Cerebellar nuclear complex (tissue), 1 donor: ENCODE measurements at regions not wholly inside any gene's neighbourhood (a gene's known extent, or its start where the extent isn't known, plus 50 kb on each side); places are given as distances from the start of the nearest gene placed in this dataset.

Source experiments
- DNase-seq, 2 experiments: peaks; one replicate each; lab custom pipeline; 2025; lab: John Stamatoyannopoulos, UW

DNA sequence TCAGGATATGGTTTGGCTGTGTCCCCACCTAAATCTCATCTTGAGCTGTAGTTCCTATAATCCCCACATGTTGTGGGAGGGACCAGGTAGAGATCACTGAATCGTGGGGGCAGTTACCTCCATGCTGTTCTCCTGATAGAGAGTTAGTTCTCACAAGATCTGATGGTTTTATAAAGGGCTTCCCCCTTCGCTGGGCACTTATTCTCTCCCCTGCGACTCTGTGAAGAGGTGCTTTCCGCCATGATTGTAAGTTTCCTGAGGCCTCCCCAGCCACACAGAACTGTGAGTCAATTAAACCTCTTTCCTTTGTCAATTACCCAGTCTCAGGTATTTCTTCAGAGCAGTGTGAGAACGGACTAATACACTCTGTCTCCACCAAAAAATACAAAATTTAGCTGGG lies 291.9 kb downstream of the BCOR start:
- no peak for DNase-seq

DNA sequence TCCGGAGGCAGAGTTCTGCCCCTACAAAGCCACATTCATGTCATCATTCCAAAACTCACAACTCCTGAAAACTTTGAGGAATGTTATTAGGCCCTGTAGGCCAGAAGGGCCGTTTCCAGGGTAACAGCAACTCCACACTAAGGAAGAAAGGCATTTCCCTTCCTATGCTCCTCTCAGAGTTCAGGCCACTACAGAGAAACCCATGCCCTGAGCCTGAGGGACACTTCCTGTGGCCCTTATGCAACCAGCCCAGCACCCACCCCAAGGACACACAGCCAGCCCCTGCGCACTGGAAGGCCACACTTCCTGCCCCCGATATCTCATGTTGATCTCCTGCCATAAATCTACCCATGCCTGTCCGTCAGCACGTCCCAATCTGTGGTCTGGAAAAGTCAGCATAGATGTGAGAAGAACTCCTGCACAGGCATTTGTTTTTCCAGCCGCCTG lies 289.3 kb downstream of the BCOR start:
- DNase-seq, result no peak

DNA sequence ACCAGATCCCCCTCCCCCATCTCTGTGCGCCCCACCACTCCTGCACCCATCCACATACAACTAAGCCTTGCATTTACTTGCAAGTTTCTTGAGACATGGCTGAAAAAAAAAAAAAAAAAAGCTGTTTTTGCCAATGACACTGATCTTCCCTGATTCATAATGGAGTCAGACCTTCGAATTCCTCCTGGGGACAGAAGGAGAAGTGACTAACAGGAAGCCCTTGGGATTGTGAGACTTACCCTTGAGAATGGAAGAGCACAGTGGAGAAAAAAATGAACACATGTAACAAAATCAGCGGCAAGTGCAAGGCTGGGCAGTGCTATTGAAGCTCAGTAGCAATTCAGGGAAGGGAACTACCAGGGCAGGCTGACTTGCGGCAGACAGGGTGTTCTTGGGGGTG lies 288.4 kb downstream of the BCOR start:
- no peak for DNase-seq

DNA sequence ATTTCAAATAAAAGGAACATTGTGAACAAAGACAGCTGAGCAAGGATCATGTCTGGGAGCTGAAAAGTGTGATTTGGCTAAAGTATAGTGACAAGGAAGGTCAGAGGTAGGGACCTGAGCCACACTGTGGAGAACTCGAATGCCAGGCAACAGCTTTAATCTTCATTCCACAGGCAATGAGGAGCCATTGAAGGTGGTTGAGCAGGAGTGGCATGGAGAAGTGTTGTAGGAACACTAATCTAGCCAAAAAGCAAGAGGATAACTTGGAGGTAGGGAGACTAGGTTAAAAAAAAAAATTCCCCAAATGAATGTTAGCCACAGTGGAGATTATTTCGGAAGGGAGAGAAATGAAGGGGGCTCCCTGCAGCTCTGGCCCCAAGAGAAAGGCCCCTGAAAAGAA lies 286.9 kb downstream of the BCOR start:
- no peak for DNase-seq

DNA sequence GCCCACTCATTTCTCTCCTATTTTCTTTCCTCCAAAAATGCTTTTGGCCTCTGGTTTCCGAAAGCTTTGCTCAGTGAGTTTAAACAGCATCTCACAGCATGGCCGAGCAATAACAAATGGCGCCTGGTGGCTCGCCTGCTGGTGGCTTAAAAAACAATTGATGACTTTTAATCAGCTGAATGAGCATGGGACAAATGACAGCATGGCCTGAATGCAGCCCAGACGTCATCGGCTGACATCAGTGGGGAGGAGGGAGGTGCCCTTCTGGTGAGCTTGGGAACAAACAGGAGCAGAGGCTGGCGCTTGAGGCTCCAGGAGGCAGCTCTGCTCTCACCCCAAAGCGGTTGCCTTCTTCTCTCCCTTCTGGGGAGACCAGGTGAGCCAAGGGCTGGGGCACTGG lies 286.4 kb downstream of the BCOR start:
- DNase-seq, result no peak

DNA sequence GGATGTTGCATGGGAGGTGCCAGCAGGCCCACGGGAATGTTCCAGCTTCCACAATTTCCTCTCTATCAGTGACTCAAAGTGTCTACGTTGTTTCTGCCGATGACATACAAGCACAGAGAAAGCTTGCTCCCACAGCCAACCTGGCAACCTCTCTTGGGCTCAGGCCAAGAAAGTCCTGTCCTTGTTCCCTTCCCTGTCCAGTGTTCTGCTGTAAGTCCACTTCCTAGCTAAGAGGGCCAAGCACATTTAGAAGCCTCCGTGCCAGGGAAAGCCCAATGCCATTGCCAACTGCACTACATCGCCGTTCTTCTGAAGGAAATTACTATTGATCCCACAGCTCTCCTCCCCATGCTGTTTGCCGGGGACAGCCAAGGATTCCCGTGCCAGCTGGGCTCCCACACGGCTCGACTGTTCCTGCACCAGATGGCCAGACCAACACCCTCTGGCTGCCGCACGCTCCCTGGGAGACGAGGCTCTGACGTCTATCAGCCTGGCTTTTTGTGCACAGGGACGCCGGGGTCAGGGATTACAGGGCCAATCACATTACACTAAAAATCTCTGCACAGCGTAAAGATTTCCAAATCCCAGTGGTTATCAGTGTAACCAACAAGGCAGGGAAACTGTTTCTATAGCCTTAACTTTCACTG lies 284.0 kb downstream of the BCOR start:
- peak; percentile 49 to 67 for DNase-seq

DNA sequence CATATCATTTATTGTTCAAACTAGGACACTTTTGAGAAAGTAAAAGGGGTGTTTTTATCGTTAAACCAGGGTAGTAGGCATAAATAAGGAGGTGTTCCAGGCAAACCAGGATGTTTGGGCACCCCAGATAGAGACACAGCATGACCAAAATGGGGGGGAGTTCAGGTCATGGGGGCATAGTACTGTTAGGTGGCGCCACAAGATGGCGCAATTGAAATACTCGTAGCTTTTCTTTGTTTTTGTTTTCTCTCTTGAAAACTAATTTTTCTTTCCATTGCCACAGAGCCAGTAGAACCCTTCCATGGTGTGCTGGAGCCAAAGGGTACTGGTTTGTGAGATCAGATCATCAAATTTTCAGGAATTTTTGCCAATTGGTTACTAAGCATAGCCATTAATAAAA lies 283.4 kb downstream of the BCOR start:
- DNase-seq, result no peak

DNA sequence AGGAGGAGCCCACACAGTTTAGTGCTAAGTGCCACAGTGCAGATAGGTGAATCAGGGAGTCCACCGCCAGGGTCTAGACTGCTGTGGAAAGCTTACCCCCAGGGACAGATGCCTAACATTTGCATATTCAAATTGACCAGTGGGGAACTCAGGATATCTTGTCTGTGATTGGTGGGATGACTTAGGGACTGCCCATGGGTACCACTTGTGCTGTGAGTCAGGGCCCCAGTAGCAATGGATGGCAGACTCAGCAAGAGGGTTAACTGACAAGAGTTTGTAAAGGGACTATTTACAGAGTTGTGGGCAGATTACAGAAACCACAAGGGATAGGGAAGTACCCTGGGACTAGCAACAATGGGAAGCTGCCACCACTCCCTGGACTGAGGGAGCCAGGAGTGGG lies 282.1 kb downstream of the BCOR start:
- no peak for DNase-seq

DNA sequence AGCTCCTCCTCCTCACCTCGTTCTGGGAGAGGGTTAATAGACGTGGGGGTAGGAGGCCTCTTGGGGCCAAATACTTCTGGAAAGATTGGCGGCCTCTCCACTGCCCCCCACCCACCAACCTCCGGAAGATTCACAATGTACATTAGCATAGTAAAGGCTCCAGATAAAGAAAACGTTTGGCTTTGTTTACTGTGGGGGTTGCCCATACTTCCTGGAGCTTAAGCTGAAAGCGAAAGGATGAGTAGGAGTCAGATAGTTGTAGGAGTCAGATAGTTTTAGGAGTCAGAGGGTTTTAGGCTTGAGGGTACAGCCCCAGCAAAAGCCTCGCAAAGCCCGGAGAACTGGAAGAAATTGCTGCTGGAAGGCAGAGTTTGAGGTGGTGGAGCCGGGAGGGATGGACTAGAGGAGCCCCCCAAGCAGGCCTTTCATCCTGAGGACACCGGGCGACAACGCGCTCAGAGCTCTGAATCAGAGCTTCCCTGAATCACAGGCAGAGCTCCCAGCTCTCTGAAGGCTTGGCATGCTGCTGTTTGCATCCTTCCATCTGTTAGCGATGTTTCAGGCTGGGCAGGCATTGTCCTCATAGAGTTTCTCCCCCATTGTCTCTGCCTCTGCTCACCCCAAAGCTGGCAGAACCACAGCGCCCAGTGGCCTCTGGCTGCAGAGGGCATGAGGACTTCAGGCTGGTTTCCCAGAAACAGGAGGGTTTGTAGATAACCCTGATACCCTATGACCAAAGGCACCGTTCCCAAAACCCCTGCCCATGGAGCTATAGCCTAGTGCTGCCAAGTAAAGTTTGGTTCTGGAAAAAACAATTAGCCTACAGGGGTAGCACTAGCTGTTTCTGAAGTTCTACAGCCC lies 280.7 kb downstream of the BCOR start:
- no peak for DNase-seq

DNA sequence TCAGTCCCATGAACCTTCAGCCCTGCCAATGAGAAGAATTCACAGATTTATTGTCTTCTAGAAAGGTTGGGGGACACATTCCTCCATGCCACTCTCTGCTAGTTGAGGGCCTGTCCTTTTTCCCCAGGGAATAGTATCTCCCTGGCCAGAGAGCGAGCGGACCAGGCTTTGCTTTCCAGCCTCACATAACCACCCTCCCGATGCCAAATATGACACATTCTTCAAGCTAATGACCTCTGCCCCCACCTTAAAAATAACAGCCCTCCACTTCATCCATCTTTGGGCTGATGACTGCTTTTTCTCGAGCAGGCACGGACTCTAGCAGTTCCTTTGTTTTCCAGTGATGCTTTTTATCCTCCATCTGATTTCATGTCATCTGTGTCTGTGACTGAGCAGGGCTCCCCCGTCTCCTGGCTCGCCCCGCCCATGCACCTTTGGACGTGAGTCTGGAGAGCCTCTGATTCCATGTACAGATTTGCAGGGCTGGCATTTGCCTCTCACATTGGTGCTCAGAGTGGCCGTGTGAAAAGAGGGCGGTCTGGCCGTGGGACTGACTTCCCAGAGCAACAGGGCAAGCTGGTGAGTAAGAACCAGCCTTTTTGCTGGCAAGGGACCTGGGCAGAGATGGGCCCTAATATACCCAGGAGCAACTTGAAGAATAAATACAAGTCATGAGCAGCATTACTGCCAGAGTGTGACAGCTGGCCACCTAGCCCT lies 279.8 kb downstream of the BCOR start:
- no peak for DNase-seq

DNA sequence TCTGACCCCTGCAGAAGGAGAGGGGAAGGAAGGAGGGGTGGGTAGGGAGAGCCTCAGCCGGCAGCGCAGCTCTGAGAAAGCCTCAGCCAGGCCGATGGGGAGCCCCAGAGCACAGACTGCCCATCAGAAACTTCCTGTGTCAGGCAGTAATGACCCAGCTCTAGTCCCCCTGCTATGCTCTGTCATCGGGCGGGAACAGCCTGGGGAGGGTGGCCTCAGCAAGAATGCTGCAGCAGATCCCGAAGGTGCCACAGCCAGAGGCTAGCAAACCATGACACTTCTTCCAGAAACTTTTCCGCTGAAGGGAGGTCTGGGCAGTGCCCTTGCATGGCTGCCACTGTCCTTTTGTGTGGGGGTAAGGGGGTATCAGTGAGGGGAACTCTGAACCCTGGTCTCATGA lies 279.0 kb downstream of the BCOR start:
- no peak for DNase-seq

DNA sequence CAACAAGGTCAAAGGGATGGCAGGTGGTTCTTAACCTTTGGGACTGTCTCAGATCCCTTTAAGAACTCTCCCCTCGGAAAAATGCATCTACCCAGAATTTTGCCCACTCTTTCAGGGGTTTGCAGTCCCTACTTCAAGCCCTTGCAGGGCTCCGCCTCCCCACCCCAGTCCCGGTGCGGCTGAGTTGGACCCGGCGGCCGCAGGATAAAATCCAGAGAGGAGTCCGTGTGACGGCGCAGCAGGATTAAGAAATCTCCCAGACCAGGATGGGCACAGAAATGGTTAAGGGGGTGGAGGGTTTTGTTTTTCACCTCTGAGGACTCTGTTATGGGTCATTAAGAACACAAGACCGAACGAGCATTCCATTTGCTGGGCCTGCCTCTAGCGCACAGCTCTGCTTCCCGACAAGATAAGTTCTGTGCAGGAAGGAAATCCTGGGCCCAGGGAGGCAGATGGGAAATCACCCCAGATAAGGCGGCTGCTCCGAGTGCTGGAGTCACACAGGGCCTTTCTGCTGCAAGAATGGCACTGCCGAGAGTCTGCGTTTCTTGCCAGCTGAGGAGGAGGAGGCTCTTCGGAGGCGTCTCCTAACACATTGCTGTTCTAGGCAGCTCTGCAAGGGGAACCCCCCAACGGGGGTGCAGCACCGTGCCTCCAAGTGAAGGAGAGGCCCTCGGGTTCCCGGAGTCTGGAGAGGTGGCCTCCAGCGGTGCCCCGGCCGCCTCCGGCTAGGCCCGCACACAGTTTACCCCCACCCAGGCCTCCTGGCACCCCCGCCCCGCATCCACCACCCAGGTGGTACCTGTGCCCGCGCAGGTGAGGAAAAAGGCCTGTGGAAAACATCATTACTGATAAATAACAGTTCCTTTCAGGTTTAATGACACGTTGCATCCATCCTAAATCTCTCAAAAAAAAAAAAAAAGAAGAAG lies 277.6 kb downstream of the BCOR start:
- DNase-seq, result no peak

DNA sequence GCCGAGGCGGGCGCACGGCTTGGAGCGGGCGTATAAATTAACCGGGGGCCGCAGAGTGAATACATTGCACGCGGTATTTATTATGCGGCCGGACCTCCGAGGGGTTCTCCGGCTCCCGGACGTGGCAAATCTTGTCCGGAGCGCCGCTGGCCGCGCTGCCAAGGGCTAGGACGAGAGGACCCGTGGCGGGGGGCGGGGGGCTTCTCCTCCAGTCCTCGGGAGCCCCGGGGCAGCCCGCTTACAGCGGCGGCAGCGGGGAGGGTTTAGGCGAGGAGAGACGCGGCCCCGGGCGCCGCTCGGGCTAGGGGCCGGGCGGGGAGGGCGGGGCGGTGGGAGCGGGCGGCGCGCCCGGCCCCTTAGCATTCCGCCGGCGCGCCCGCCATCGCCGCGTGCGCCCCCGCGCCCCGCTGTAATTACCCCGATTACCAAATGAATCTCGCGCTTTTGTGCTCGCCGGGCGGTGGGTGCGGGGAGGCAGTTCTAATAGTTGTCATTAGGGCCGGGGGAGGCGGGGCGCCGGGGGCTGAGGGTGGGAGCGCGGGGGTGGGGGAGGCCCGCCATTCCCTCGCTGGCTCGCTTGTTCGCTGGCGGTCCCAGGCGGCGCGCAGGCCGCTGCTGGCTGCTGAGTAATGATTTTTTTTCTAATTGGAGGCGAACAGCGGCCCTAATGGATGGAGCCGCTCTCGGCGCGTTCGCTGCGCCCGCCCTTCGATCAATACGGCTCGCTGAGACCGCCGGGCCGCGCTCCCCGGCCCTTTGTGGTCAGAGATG lies 276.6 kb downstream of the BCOR start:
- DNase-seq, result no peak

DNA sequence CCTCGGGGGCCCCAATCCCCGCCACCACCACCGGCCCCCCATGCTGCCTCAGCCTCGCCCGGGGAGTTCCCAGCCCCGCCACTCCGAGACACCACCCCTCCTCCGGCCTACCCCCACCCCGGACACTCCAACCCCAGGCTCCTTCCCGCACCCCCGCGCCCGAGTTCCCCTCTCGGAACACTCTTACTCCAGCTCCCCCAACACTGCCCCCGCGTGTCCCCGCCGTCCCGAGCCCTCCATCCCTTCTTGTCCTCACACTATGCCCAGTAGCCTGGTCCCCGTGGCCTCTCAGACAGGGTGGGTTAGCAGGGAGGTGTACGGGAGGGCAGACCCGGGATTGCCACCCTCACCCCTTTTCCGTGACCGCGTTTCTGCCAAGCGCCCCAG lies 276.1 kb downstream of the BCOR start:
- DNase-seq, result no peak

DNA sequence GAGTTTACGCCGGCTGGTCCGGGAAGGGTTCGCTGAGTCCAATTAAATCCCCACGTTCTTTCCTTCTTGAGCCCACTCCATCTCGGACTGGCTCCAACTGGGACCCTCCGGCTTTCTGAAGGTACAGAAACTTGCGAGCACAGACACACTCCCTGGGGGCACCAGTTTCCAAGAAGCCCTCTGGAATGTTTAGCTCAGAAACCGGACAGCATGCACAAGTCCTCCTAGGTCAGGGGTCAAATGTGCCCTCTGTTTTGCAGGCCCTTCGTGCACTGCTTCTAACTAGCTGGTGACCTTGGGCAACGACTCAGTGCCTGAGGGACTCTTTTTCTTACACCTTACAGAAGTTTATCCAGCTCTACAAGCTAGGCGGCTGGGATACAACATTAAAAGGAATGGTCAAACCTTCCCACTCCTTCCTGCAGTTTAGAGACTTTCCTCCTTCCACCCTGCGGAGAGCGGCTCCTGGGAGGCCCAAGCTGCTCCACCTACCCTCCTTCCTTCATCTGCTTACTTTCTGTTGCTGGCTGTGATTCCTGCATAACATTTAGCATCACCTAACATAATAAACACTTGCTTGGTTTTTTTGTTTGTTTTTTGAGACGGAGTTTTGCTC lies 275.5 kb downstream of the BCOR start:
- DNase-seq, result no peak

DNA sequence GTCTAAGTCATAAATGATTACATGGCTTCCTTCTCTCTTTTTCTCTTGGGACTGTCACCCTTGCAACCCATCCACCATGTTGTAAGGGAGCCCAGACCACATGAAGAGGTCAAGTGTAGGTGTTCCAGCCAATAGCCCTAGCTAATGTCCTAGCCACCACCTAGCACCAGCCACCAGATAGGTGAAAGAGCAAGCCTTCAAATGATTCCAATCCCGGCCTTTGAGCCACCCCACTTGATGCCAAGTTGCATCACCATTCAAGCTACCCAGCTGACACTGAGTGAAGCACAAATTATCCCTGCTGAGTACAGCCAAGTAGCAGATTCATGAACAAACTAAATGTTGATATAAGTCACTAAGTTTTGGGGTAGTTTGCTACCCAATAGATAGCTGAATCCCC lies 274.3 kb downstream of the BCOR start:
- DNase-seq, result no peak

DNA sequence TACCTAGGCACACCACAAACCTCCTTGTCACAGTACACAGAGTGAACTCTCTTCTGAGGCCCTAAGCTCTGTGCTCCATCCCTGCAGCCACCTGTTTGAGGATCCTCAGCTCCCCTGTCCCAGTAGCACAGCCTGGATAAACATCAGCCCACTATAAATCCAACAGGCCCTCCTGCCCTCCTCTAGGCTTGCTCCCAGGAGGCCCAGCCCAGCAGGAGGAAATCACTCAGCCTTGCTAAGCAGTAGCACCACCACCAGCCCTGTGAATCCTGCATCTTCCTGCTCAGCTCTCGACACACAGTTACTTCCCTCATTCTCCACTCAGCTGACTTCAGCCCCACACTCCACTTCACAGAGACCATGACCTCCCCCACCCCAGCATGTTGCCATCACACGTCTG lies 273.9 kb downstream of the BCOR start:
- DNase-seq, result no peak

DNA sequence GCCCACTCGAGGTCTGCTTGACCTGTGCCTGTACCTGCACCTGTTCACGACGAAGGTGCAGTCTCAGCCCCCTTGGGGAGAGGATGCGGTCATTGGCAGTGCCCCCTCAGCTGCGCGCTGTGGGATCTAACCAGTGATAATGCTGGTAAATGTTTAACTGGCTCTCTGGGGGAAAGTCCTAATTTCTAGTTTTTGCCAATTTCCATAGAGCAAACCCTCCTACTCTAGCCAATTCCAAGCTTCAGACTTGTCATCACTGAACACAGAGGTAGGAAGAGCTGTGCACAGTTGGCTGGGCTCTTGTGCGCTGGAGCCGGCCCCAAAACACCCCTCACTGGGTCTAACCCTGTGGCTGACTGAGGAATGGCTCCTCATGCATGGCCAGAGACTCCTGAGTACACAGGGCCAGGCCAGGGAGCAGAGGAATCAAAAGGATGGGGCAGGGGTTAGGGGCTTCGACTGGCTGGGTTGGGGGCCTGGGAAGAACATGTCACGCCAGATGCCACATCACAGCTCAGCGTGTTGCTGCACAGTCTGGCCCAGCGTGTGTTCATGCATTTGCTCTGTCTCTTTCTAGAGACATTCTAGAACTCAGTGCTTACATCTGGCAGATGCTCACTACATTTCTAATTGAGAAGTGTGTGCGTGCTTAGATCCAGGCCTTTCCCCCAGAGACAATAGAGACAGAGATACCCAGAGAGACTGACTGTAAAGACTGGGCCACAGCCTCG lies 270.8 kb downstream of the BCOR start:
- no peak for DNase-seq

DNA sequence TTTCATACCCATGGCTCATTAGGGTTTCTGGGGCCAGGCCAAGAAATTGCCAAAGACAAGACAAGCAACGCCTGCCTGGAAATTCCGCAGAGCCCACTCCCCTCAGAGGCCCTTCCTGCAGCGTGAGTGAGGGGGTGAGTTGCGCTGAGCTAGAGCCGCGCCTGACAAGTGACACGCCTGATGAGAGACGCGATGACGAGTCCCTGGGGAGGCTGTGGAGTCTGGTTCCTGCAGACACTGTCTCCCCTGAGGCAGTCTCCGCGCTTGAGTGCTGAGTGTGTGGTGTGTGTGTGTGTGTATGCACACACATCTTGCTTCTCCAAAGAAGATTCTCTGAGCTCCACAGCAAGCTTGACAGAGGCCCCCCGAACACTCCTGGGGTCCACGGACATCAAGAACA lies 269.8 kb downstream of the BCOR start:
- DNase-seq, result no peak

DNA sequence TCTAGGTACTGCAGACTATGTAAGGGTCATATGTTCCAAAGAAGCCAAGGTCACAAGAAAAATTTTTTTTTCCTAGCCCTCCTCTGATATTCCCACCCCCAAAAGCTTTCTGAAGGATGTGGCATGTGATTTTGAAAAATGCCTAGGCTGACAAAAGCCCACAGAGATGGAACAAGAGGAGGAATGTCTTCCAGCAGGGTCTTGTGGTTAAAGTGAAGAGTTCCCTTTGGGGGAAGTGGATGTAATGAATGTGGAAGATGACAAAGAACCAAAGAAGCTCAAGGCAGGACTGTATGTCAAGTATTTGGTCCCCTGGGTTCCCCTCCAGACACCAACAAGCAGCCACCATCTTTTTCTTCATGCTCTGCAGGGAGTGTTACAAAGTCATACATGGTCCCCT lies 268.8 kb downstream of the BCOR start:
- no peak for DNase-seq
